Renal pelvis (tissue), 1 donor: ENCODE measurements at regions not wholly inside any gene's neighbourhood (a gene's known extent, or its start where the extent isn't known, plus 50 kb on each side); places are given as distances from the start of the nearest gene placed in this dataset.
"Not testable (repeated sequence)": the region's sequence is repeated elsewhere in the genome, so short reads cannot be mapped to it uniquely, and the experiment has no call there.

Source experiments
- DNase-seq: peaks from one replicate; pipeline ENCODE4 v3.0.0-alpha.2; 2013

DNA sequence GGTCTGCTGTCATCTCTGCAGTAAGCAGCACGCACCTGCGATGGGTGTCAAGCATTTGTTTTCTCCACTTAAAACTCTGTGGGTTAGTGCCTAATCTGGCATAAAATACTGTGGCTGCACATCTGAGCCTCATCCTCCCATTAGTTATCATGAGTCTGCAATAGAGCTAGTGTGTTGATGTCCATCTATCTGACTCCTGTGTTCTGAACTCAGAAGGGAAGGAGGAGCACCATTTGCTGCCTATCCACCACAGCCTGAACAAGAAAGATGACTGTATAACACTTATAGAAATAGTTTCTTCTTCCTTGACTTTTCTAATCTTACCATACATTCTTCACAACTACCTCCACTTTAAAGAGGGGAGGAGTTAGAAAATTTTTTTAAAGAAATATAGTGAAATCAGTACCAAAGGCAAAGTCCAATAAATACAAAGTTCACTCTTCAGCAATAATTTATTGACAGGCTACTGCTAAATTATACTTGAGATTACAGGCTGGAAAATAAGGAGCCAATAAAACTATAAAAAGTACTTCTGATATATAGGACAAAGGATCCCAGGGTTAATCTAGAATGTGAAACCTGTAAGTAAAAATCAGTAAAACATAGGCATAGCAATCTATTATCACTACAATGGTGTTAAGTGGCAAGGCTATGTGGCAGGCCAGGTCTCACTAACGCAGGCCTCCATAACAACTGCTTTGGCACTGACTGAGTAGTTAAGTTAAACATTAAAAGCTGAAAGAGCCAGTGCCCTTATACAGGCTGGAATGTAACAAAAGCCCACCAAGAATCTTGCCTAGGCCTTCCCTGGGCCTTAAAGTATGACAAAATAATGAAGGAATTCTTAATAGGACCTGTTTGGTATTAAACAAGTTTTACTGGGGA lies 70.2 kb downstream of the LGALS9C start:
- DNase-seq = not testable (repeated sequence)

- not testable (repeated sequence) for DNase-seq
Measured at GRCh38 chr17:18557086-18557485, 80.5 kb downstream of the LGALS9C start.

DNA sequence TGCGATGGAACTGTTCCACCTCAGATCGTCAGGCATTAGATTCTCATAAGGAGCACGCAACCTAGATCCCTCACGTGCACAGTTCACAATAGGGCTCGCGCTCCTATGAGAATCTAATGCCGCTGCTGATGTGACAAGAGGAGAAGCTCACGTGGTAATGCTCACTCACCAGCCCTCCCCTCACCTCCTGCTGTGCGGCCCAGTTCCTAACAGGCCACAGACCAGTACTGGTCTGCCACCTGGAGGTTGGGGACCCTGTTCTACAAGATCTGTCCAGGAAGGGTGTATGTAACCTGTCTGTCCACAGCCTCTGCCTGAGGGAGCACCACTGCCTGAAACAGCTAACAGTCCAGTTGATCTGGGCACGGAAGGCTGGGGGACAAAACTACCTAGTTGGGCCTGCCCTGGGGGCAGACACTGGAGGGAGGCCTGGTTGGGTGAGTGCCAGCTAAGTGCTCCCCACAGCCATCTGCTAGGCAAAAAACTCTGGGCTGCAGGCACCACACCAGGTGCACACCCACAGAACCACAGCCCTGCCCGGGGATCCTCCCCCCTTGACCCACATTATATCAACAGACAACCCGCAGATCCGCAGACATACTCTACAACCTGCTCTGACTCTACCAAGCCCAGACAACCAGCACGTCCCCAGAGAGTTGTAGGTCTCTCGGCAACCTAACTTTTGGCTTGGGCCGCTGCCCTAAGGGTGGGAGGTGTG lies 80.7 kb downstream of the TBC1D28 start:
- DNase-seq = not testable (repeated sequence)

- peak; percentile 16 for DNase-seq
Measured at GRCh38 chr17:18564099-18564448, 80.1 kb downstream of the TBC1D28 start.

GRCh38 chr17:18568108-18568995 lies 75.8 kb downstream of the TBC1D28 start:
- not testable (repeated sequence) for DNase-seq

DNA sequence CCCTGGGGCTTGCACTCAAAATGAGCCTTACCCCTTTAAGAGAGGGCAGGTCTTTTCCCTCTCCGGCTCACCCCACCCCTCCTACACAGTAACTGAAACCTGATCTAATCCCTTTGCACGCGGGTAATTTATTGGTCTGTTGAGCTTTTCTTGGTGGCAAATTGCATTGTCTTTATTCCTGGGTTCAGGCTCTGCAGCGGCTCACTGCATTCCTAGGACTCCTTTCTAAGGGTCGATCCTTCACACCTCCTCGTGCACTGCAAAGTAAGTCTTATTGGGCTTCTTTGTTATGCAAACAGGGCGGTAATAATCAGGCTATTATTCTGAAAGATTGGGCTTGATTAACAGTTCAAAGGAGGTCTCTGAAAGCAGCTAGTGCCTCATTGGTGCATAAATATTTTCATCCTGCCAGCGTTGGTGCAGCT lies 74.7 kb downstream of the TBC1D28 start:
- DNase-seq = peak; percentile 48

DNA sequence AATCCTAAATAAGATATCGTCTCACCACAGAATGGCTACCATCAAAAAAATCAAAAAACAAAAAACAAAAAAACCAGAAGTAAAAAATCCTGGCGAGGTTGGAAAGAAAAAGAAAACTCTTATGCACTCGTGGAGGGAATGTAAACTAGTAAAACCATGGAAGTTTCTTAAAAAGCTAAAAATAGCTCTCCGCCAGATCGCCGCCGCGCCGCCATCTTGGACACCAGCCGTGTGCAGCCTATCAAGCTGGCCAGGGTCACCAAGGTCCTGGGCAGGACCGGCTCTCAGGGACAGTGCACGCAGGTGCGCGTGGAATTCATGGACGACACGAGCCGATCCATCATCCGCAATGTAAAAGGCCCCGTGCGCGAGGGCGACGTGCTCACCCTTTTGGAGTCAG lies 71.7 kb downstream of the TBC1D28 start:
- not testable (repeated sequence) for DNase-seq

- DNase-seq = not testable (repeated sequence)
Measured at GRCh38 chr17:18574137-18574536, 70.1 kb downstream of the TBC1D28 start.
